Heart right ventricle (tissue), 16 donors: ENCODE measurements at regions not wholly inside any gene's neighbourhood (a gene's known extent, or its start where the extent isn't known, plus 50 kb on each side); places are given as distances from the start of the nearest gene placed in this dataset.
A peak's percentile ranks its signal among the peaks of the same experiment; 100 is the strongest.

Source experiments
- ATAC-seq, 8 donors: fragments of 200-7000 bp; cut with Tn5 transposase; one replicate each; pipeline ENCODE4 v1.9.1; 2020; ENCODE audit warnings: mild to moderate bottlenecking in 8 of 8, moderate library complexity in 8 of 8, moderate number of reproducible peaks in 1 of 8
- DNase-seq, 2 donors: peaks; one replicate each; pipeline ENCODE4 v3.0.0-alpha.2; 2020
- H3K27ac ChIP-seq, 10 donors: fragments of 200-600 bp; sonication (generic) in 2 of 10; one replicate each; pipeline versions ENCODE4 v1.5.0 to v1.8.0; 2020 to 2022; ENCODE audit warnings: mild to moderate bottlenecking in 3 of 10
- H3K27me3 ChIP-seq, 7 donors: fragments of 200-600 bp; one replicate each; pipeline ENCODE4 v1.8.0; 2021 to 2022; ENCODE audit warnings: mild to moderate bottlenecking in 2 of 7
- H3K36me3 ChIP-seq, 9 donors: fragments of 200-600 bp; sonication (generic) in 1 of 9; one replicate each; pipeline versions ENCODE4 v1.5.0 to v1.8.0; 2020 to 2022; ENCODE audit warnings: mild to moderate bottlenecking in 2 of 9
- H3K4me1 ChIP-seq, 9 donors: fragments of 200-600 bp; sonication (generic) in 1 of 9; one replicate each; pipeline versions ENCODE4 v1.5.0 to v1.8.0; 2020 to 2022; ENCODE audit warnings: mild to moderate bottlenecking in 4 of 9
- H3K4me3 ChIP-seq, 10 donors: fragments of 200-600 bp; sonication (generic) in 2 of 10; one replicate each; pipeline versions ENCODE4 v1.5.0 to v1.8.0; 2020 to 2022; ENCODE audit warnings: mild to moderate bottlenecking in 7 of 10, moderate library complexity in 2 of 10
- H3K9me3 ChIP-seq, 11 donors: fragments of 200-600 bp in 10 of 11; sonication (generic) in 2 of 11; one replicate each; pipeline versions ENCODE4 v1.5.0 to v1.8.0; 2013 to 2022; ENCODE audit warnings: mild to moderate bottlenecking in 2 of 11, control low read depth in 1 of 11, moderate library complexity in 1 of 11
- CTCF ChIP-seq, 9 donors: fragments of 200-600 bp; sonication (generic) in 2 of 9; IDR thresholded peaks; one replicate each; pipeline versions ENCODE4 v1.5.0 to v1.8.0; 2021 to 2022; ENCODE audit warnings: antibody characterized with exemption in 9 of 9, mild to moderate bottlenecking in 5 of 9, moderate library complexity in 1 of 9
- WGBS, 2 donors: extraction: QIAGEN DNeasy Blood & Tissue Kit; methylation state at CpG; one replicate each; pipeline ENCODE4 v1.1.7; 2013; ENCODE audit warnings: inconsistent platforms in 1 of 2; 5-methylcytosine and 5-hydroxymethylcytosine counted together
- intact Hi-C, 10 donors: fragments of 100-400 bp; cut with DNase I; formaldehyde crosslinking; loops; one replicate each; pipeline versions ENCODE4 v1.11.1 to v1.14.2; 2022
- donor health status: Arrhythmogenic right ventricular cardiomyopathy.
- donor health status: ischemic (EF 13 %, LVEDD 7.1; RV severe dilation, severe dysfunction).
- donor health status: healthy with polysubstance abuse.
- donor health status: DM: no; HTN: yes; CAD: no.
- donor health status: DM: no; HTN: no; CAD: no.
- donor health status: ischemic (EF 25% LVEDD 6.9; RV normal size, moderate dysfunction).
- donor health status: ischemic (EF 25% LVEDD 5.7; RV mildly dilated, moderate dysfunction).
- donor health status: healthy.
- donor health status: DM: yes; HTN: yes; CAD: no.
- donor health status: Ischemic cardiomyopathy.
- donor health status: ischemic (EF 35%, LVEDD 5.7; RV mildly dilated, moderate dysfunction).
- donor health status: nonischemic (EF 11% LVEDD 7.7; RV severe dilation, severe dysfunction).
- donor health status: DM: yes; HTN: yes; CAD: no.
- donor health status: PGD.
- donor health status: ischemic (EF 29% LVEDD 5.4; RV normal size, mild dysfunction).
- donor health status: nonischemic (EF 23%, LVEDD 6.1; RV moderate dilation, normal function).

GRCh38 chr12:127165567-127166392 lies 1101.2 kb upstream of the TMEM132C start:
- H3K9me3 ChIP-seq, result peaks cover 0 to 4% (median 0%) of the 10 kb centered on the region in 11 donors
- intact Hi-C loops, result no loop called here
- 6% methylated on average over 61 to 69 of the region's 69 CpGs for WGBS, 2 donors
- ATAC-seq, result peak; percentile 96 to 100 (median 98)
- H3K27ac ChIP-seq, result peak overlapping the region in 9 of 10 donors; percentile 54 to 86 (median 78)
- peaks cover 0 to 8% (median 5%) of the 10 kb centered on the region in 7 donors for H3K27me3 ChIP-seq
- TF ChIP-seq CTCF (IDR thresholded peaks at IDR 0.05), result no peak
- H3K36me3 ChIP-seq, result no peaks in the 10 kb centered on the region
- H3K4me1 ChIP-seq, result peaks cover 0 to 12% (median 4%) of the 10 kb centered on the region in 9 donors
- DNase-seq, result peak; percentile 85 to 89
- H3K4me3 ChIP-seq, result peak overlapping the region in 9 of 10 donors; percentile 33 to 62 (median 55)

- Histone ChIP-seq H3K27ac (no peak overlapping the region), H3K9me3 (peaks cover 0 to 6% (median 0%) of the 10 kb centered on the region in 11 donors), H3K36me3 (no peaks in the 10 kb centered on the region), H3K4me3 (no peak overlapping the region), H3K4me1 (peaks cover 0 to 5% (median 3%) of the 10 kb centered on the region in 9 donors), H3K27me3 (peaks cover 0 to 8% (median 5%) of the 10 kb centered on the region in 7 donors)
- 77 to 79% methylated on average over 15 of the region's 15 CpGs for WGBS, 2 donors
- no peak for TF ChIP-seq CTCF (IDR thresholded peaks at IDR 0.05)
- intact Hi-C loops, result no loop called here
- ATAC-seq (no peak), DNase-seq (no peak)
Observed at GRCh38 chr12:127169321-127170181, 1097.4 kb upstream of the TMEM132C start.

- Histone ChIP-seq H3K27me3 (peaks cover 0 to 8% (median 5%) of the 10 kb centered on the region in 7 donors), H3K4me3 (no peak overlapping the region), H3K27ac (no peak overlapping the region), H3K36me3 (no peaks in the 10 kb centered on the region), H3K4me1 (peaks cover 0 to 5% (median 2%) of the 10 kb centered on the region in 9 donors), H3K9me3 (peaks cover 0 to 6% (median 0%) of the 10 kb centered on the region in 11 donors)
- intact Hi-C loops, result no loop called here
- TF ChIP-seq CTCF (IDR thresholded peaks at IDR 0.05), result no peak
- DNase-seq, result no peak
- 55 to 65% methylated on average over 7 of the region's 7 CpGs for WGBS, 2 donors
- no peak for ATAC-seq
Observed at GRCh38 chr12:127170226-127171180, 1096.5 kb upstream of the TMEM132C start.
